ENCODE measurements at regions not wholly inside any gene's neighbourhood (a gene's known extent, or its start where the extent isn't known, plus 50 kb on each side); places are given as distances from the start of the nearest gene placed in this dataset.

- TF ChIP-seq ETS1 (IDR thresholded peaks at IDR 0.05) (no peak), CREB1 (CRISPR knock-in tag; IDR thresholded peaks at IDR 0.05; ENCODE audit: low read depth) (no peak), ZNF331 (CRISPR knock-in tag; IDR thresholded peaks at IDR 0.05; ENCODE audit: low read depth) (no peak), EZH2phosphoT487 (IDR thresholded peaks at IDR 0.05; ENCODE audit: unreplicated experiment) (no peak), STAT1 (IDR thresholded peaks at IDR 0.05; ENCODE audit: unreplicated experiment) (no peak)
- ATAC-seq (no peak), DNase-seq (ENCODE audit: low spot score) (no peak)
- H3K9me3 Mint-ChIP-seq: no peaks in the 10 kb centered on the region; the same call in 2 of the 3 replicates
- H3K27me3 ChIP-seq (ENCODE audit: insufficient read depth): 0 out of 2 replicates have a peak, but pooled peaks cover 3% of the 10 kb centered on the region
- no peaks in the 10 kb centered on the region for H3K4me1 Mint-ChIP-seq
- H3K27ac Mint-ChIP-seq: no peak overlapping the region
- no peaks in the 10 kb centered on the region for H3K9me2 ChIP-seq (ENCODE audit: insufficient read depth)
- peaks cover 9% of the 10 kb centered on the region; the same call in 1 of the 2 replicates for H3K36me3 ChIP-seq (ENCODE audit: insufficient read depth)
- no peak overlapping the region for H2AFZ ChIP-seq
- no peaks in the 10 kb centered on the region for H4K20me1 ChIP-seq (replicated peaks; ENCODE audit: insufficient read depth)
- H3K4me2 ChIP-seq: no peak overlapping the region
- no peaks in the 10 kb centered on the region for H3F3A ChIP-seq (replicated peaks; ENCODE audit: low read depth)
- no peaks in the 10 kb centered on the region for H3K79me2 ChIP-seq (replicated peaks; ENCODE audit: insufficient read depth)
- H3K4me3 Mint-ChIP-seq: no peak overlapping the region
- H3K4me3 ChIP-seq: no peak overlapping the region
- no peaks in the 10 kb centered on the region for H3K36me3 Mint-ChIP-seq (ENCODE audit: low read depth)
- no peaks in the 10 kb centered on the region for H3K4me1 ChIP-seq (ENCODE audit: insufficient read depth)
- peaks cover 5% of the 10 kb centered on the region for H3K27me3 Mint-ChIP-seq (ENCODE audit: insufficient read depth, low read depth, poor library complexity)
- H3K27ac ChIP-seq (ENCODE audit: low read depth): no peak overlapping the region
Observed at GRCh38 chr22:49564054-49564453, 263.6 kb downstream of the BRD1 start.

- no peak for DNase-seq (ENCODE audit: low spot score)
- Histone ChIP-seq H3K9me2 (ENCODE audit: insufficient read depth) (no peaks in the 10 kb centered on the region), H3K36me3 (ENCODE audit: insufficient read depth) (peaks cover 9% of the 10 kb centered on the region; the same call in 1 of the 2 replicates), H3K4me3 (no peak overlapping the region), H4K20me1 (replicated peaks; ENCODE audit: insufficient read depth) (no peaks in the 10 kb centered on the region), H3K4me1 (ENCODE audit: insufficient read depth) (no peaks in the 10 kb centered on the region), H3F3A (replicated peaks; ENCODE audit: low read depth) (no peaks in the 10 kb centered on the region), H3K4me2 (no peak overlapping the region), H3K27ac (ENCODE audit: low read depth) (no peak overlapping the region), H3K27me3 (ENCODE audit: insufficient read depth) (0 out of 2 replicates have a peak, but pooled peaks cover 3% of the 10 kb centered on the region), H3K79me2 (replicated peaks; ENCODE audit: insufficient read depth) (no peaks in the 10 kb centered on the region), H2AFZ (no peak overlapping the region)
- H3K27me3 Mint-ChIP-seq (ENCODE audit: insufficient read depth, low read depth, poor library complexity): peaks cover 4% of the 10 kb centered on the region
- H3K36me3 Mint-ChIP-seq (ENCODE audit: low read depth): no peaks in the 10 kb centered on the region
- H3K4me3 Mint-ChIP-seq: no peak overlapping the region
- H3K4me1 Mint-ChIP-seq: no peaks in the 10 kb centered on the region
- no peaks in the 10 kb centered on the region; the same call in 2 of the 3 replicates for H3K9me3 Mint-ChIP-seq
- ATAC-seq: no peak
- H3K27ac Mint-ChIP-seq: no peak overlapping the region
- TF ChIP-seq EZH2 (IDR thresholded peaks at IDR 0.05; ENCODE audit: low read depth, unreplicated experiment): no peak
- TF ChIP-seq ZNF331 (CRISPR knock-in tag; IDR thresholded peaks at IDR 0.05; ENCODE audit: low read depth): no peak
- TF ChIP-seq STAT1 (IDR thresholded peaks at IDR 0.05; ENCODE audit: unreplicated experiment): no peak
- no peak for TF ChIP-seq CREB1 (CRISPR knock-in tag; IDR thresholded peaks at IDR 0.05; ENCODE audit: low read depth)
- TF ChIP-seq ZNF462 (CRISPR knock-in tag; IDR thresholded peaks at IDR 0.05): no peak
- no peak for TF ChIP-seq ETS1 (IDR thresholded peaks at IDR 0.05)
- TF ChIP-seq REST (IDR thresholded peaks at IDR 0.05; ENCODE audit: unreplicated experiment): no peak
Observed at GRCh38 chr22:49562685-49563249, 264.9 kb downstream of the BRD1 start.

All from GM23338 (cell line).